ENCODE measurements at regions not wholly inside any gene's neighbourhood (a gene's known extent, or its start where the extent isn't known, plus 50 kb on each side); places are given as distances from the start of the nearest gene placed in this dataset.

GRCh38 chr4:12584116-12584875 lies 899.8 kb downstream of the RAB28 start:
- no peak for TF ChIP-seq POLR2A (IDR thresholded peaks at IDR 0.05)
- TF ChIP-seq CTCF (IDR thresholded peaks at IDR 0.05), result no peak

All from sigmoid colon (tissue), 3 donors.